ENCODE measurements at regions not wholly inside any gene's neighbourhood (a gene's known extent, or its start where the extent isn't known, plus 50 kb on each side); places are given as distances from the start of the nearest gene placed in this dataset.

DNA sequence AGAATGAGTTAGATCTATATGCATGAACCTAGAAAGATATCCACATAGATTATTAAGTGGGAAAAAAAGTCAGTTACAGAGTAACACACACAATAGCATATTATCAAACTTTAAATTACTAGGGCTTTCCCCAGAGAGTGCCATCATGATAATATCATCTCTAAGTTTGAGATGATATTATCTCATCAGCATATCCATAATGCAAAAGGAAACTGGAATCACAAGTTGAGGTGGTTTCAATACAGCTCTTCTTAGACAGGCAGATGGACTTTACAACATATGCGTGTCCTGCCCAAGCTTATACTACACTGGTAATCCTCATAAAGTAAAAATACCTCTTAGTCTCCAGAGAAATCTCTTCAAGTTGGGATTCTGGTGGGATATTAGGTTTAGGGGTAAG lies 236.2 kb upstream of the SERP2 start:
- TF ChIP-seq, protein P1, sequence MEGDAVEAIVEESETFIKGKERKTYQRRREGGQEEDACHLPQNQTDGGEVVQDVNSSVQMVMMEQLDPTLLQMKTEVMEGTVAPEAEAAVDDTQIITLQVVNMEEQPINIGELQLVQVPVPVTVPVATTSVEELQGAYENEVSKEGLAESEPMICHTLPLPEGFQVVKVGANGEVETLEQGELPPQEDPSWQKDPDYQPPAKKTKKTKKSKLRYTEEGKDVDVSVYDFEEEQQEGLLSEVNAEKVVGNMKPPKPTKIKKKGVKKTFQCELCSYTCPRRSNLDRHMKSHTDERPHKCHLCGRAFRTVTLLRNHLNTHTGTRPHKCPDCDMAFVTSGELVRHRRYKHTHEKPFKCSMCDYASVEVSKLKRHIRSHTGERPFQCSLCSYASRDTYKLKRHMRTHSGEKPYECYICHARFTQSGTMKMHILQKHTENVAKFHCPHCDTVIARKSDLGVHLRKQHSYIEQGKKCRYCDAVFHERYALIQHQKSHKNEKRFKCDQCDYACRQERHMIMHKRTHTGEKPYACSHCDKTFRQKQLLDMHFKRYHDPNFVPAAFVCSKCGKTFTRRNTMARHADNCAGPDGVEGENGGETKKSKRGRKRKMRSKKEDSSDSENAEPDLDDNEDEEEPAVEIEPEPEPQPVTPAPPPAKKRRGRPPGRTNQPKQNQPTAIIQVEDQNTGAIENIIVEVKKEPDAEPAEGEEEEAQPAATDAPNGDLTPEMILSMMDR (conservative IDR thresholded peaks at IDR 0.05; ENCODE audit: low read length): no peak
- no peak for TF ChIP-seq EZH2phosphoT487 (IDR thresholded peaks at IDR 0.05; ENCODE audit: borderline replicate concordance)
